Suprapubic skin (tissue), 4 donors: ENCODE measurements at regions not wholly inside any gene's neighbourhood (a gene's known extent, or its start where the extent isn't known, plus 50 kb on each side); places are given as distances from the start of the nearest gene placed in this dataset.
"Not testable (repeated sequence)": the region's sequence is repeated elsewhere in the genome, so short reads cannot be mapped to it uniquely, and the experiment has no call there.

Experiments
- DNase-seq, 2 donors: peaks; one replicate each; pipeline ENCODE4 v3.0.0-alpha.2; 2019; ENCODE audit warnings: low spot score in 2 of 2
- H3K27ac ChIP-seq: fragments of 200-600 bp; sonication (generic); one replicate; pipeline ENCODE4 v1.5.1; 2019
- H3K27me3 ChIP-seq: fragments of 200-600 bp; sonication (generic); one replicate; pipeline ENCODE4 v1.5.1; 2019
- H3K36me3 ChIP-seq: fragments of 200-600 bp; sonication (generic); one replicate; pipeline ENCODE4 v1.5.1; 2019
- H3K4me1 ChIP-seq: fragments of 200-600 bp; sonication (generic); one replicate; pipeline ENCODE4 v1.5.1; 2019
- H3K4me3 ChIP-seq: fragments of 200-600 bp; sonication (generic); one replicate; pipeline ENCODE4 v1.5.1; 2019; ENCODE audit warnings: mild to moderate bottlenecking
- H3K9me3 ChIP-seq: fragments of 200-600 bp; sonication (generic); one replicate; pipeline ENCODE4 v1.5.1; 2019
- CTCF ChIP-seq, 2 donors: fragments of 200-600 bp in 1 of 2; fragments of 450-650 bp in 1 of 2; sonication (generic) in 1 of 2; IDR thresholded peaks; one replicate each; pipeline ENCODE4 v1.5.1; 2016 to 2019; ENCODE audit warnings: antibody characterized with exemption in 2 of 2, mild to moderate bottlenecking in 1 of 2, moderate library complexity in 1 of 2
- EP300 ChIP-seq: sonication (generic); formaldehyde crosslinking; IDR thresholded peaks from one replicate; pipeline ENCODE4 v1.6.1; 2017; ENCODE audit warnings: antibody characterized with exemption
- POLR2A ChIP-seq, 2 donors: fragments of 450-650 bp; IDR thresholded peaks; one replicate each; pipeline ENCODE4 v1.6.1; 2017; ENCODE audit warnings: antibody characterized with exemption in 2 of 2, mild to moderate bottlenecking in 2 of 2, moderate library complexity in 2 of 2
- POLR2AphosphoS5 ChIP-seq, 3 donors: sonication (generic); formaldehyde crosslinking; IDR thresholded peaks; one replicate each; pipeline ENCODE4 v1.6.1; 2017; ENCODE audit warnings: antibody characterized with exemption in 3 of 3
- WGBS: methylation state at CpG from one replicate; pipeline ENCODE4 v1.1.5; 2018; 5-methylcytosine and 5-hydroxymethylcytosine counted together

DNA sequence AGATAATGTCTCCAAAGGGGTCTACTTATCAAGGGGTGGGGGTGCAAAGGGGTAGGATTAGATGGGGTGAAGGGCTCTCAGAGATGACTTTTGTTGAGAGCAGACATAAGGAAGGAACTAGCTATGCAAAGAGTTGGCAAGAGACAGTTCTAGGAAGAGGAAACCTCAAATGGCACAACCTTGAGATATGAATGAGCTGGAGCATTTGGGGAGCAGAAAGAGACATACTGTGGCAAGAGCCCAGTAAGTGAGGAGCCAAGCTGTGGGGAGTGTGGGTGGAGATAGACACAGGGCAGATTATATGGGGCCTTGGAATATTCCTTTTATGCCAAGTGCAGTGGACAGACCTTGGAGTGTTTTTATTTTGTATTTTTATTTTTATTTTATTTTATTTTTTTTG is 84.8 kb upstream of the BTG3 start:
- H3K4me1 ChIP-seq, result no peaks in the 10 kb centered on the region
- H3K27me3 ChIP-seq, result no peaks in the 10 kb centered on the region
- no peak overlapping the region for H3K27ac ChIP-seq
- H3K4me3 ChIP-seq, result no peak overlapping the region
- TF ChIP-seq EP300 (no peak), POLR2AphosphoS5 (IDR thresholded peaks at IDR 0.05) (no peak)
- H3K36me3 ChIP-seq, result no peaks in the 10 kb centered on the region
- no peaks in the 10 kb centered on the region for H3K9me3 ChIP-seq
- no peak for DNase-seq

DNA sequence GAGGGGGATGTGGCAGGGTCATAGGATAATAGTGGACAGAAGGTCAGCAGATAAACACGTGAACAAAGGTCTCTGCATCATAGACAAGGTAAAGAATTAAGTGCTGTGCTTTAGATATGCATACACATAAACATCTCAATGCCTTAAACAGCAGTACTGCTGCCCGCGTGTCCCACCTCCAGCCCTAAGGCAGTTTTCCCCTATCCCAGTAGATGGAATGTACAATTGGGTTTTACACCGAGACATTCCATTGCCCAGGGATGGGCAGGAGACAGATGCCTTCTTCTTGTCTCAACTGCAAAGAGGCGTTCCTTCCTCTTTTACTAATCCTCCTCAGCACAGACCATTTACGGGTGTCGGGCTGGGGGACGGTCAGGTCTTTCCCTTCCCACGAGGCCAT is 81.7 kb upstream of the BTG3 start:
- H3K4me1 ChIP-seq, result peaks cover 25% of the 10 kb centered on the region
- H3K4me3 ChIP-seq, H3K27ac ChIP-seq, H3K27me3 ChIP-seq, DNase-seq, H3K36me3 ChIP-seq, H3K9me3 ChIP-seq: not testable (repeated sequence)
- 76% methylated on average over 9 of the region's 9 CpGs for whole genome bisulfite sequencing

- no peak for TF ChIP-seq EP300
- no peak for TF ChIP-seq CTCF (IDR thresholded peaks at IDR 0.05)
- no peak for TF ChIP-seq POLR2AphosphoS5 (IDR thresholded peaks at IDR 0.05)
- no peak for TF ChIP-seq POLR2A (IDR thresholded peaks at IDR 0.05)
- 70% methylated on average over 8 of the region's 8 CpGs for WGBS
- no peak for DNase-seq
Measured at GRCh38 chr21:17693801-17694200, 81.1 kb upstream of the BTG3 start.

GRCh38 chr21:17690078-17690494 is 77.4 kb upstream of the BTG3 start:
- H3K9me3 ChIP-seq, result no peaks in the 10 kb centered on the region
- peak overlapping the region; percentile 91 for H3K27ac ChIP-seq
- TF ChIP-seq EP300, result no peak
- no peak for TF ChIP-seq POLR2A (IDR thresholded peaks at IDR 0.05)
- TF ChIP-seq POLR2AphosphoS5 (IDR thresholded peaks at IDR 0.05), result no peak
- no peak for TF ChIP-seq CTCF (IDR thresholded peaks at IDR 0.05)
- DNase-seq, result no peak
- H3K4me1 ChIP-seq, result peaks cover 35% of the 10 kb centered on the region
- no peak overlapping the region for H3K4me3 ChIP-seq
- no peaks in the 10 kb centered on the region for H3K36me3 ChIP-seq
- 61% methylated on average over 1 of the region's 1 CpG for WGBS
- no peaks in the 10 kb centered on the region for H3K27me3 ChIP-seq

More at GRCh38 chr21:17693801-17694200, 81.1 kb upstream of the BTG3 start:
- Histone ChIP-seq H3K27ac (no peak overlapping the region), H3K4me3 (no peak overlapping the region), H3K27me3 (no peaks in the 10 kb centered on the region), H3K9me3 (no peaks in the 10 kb centered on the region), H3K36me3 (no peaks in the 10 kb centered on the region), H3K4me1 (peaks cover 31% of the 10 kb centered on the region)

DNA sequence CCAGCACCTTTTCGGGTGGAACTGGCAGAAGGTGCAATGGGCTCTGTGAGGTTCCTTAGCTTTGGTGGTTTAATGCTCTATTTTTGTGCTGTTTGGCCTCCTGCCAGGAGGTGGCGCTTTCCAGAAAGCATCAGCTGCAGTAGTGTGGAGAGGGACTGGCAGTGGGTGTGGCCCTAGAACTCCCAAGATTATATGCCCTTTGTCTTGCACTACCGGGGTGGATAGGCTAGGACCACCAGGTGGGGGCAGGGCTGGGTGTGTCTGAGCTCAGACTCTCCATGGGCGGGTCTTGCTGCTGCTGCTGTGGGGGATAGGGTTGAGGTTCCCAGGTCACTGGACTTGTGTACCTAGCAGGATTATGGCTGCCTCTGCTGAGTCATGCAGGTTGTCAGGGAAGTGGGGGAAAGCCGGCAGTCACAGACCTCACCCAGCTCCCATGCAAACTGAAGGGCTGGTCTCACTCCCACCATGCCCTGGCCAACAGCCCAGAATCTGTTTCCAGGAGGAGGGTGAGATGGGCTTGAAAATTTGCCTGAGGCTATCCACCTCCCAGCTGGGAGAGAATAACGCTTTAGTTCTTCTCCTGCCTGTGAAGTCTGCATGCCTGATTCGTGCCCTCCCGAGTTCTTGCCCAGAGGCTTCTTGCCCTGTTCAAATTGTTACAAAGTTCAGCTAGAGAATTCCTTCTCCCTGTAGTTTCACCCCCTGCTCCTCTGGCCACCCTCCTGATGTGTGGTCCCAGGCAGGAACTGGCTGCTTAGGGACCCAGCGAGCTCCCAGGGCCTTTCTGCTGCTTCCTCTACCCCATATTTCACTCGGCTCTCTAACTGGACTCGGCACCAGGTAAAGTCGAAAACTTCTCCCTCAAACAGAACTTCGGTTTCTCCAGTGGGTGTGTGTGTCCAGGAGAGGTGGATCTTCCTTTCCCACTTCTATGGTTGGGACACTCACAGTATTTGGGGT is 76.5 kb upstream of the BTG3 start:
- Histone ChIP-seq H3K27me3 (no peaks in the 10 kb centered on the region), H3K9me3 (no peaks in the 10 kb centered on the region), H3K27ac (peak overlapping the region; percentile 91), H3K4me1 (peaks cover 35% of the 10 kb centered on the region), H3K36me3 (no peaks in the 10 kb centered on the region), H3K4me3 (no peak overlapping the region)
- TF ChIP-seq POLR2A (IDR thresholded peaks at IDR 0.05) (no peak), CTCF (IDR thresholded peaks at IDR 0.05) (peak in 1 of 2 donors; percentile 30)
- 40% methylated on average over 12 of the region's 13 CpGs for WGBS
- DNase-seq, result peak in 1 of 2 donors; percentile 66

DNA sequence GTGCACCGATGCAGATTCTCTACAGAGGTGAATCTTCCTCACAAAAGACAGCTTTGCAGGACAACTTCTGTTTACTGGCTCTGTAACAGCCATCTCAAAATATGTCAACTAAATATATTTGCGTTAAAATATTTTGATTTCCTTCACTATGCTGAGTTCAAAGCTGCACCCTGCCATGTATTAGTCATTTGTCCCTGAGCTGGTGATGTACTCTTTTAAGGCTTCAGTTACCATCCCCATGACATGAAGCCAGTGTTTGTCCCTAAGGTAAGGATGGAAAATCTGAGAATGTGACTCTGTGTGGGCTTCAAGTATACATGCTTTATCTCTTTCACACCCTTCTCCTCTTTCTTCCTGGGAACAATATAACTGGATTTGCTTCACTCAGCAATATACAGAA is 70.2 kb upstream of the BTG3 start:
- no peaks in the 10 kb centered on the region for H3K9me3 ChIP-seq
- no peaks in the 10 kb centered on the region for H3K27me3 ChIP-seq
- TF ChIP-seq POLR2A (IDR thresholded peaks at IDR 0.05), result no peak
- no peak for TF ChIP-seq CTCF (IDR thresholded peaks at IDR 0.05)
- no peak for TF ChIP-seq POLR2AphosphoS5 (IDR thresholded peaks at IDR 0.05)
- TF ChIP-seq EP300, result no peak
- no peaks in the 10 kb centered on the region for H3K36me3 ChIP-seq
- H3K4me3 ChIP-seq, result no peak overlapping the region
- no peak for DNase-seq
- H3K27ac ChIP-seq, result no peak overlapping the region
- H3K4me1 ChIP-seq, result no peaks in the 10 kb centered on the region
- WGBS, result 76% methylated on average over 2 of the region's 2 CpGs
